H1 (cell line): ENCODE measurements at regions not wholly inside any gene's neighbourhood (a gene's known extent, or its start where the extent isn't known, plus 50 kb on each side); places are given as distances from the start of the nearest gene placed in this dataset.

Experiments used
- ASH2L ChIP-seq: fragments of 200-600, 300-600 bp; sonication (generic); IDR thresholded peaks from one replicate; pipeline ENCODE4 v1.7.1; 2017; ENCODE audit warnings: low read length
- BRCA1 ChIP-seq: IDR thresholded peaks from 2 replicates; pipeline ENCODE4 v1.6.1; 2012; ENCODE audit warnings: low read depth, low read length, improper control_type of control experiment
- CHD2 ChIP-seq: IDR thresholded peaks from 2 replicates; pipeline ENCODE4 v1.6.1; 2012; ENCODE audit warnings: low read length, improper control_type of control experiment
- JUN ChIP-seq: IDR thresholded peaks from 2 replicates; pipeline ENCODE4 v1.6.1; 2011; ENCODE audit warnings: low read depth, mild to moderate bottlenecking, improper control_type of control experiment, low read length
- NANOG ChIP-seq: IDR thresholded peaks from 2 replicates; pipeline ENCODE4 v1.6.1; 2011; ENCODE audit warnings: low read length, low read depth, mild to moderate bottlenecking, inconsistent platforms; ENCODE audit not compliant: insufficient read depth, poor library complexity, severe bottlenecking
- SP2 ChIP-seq: IDR thresholded peaks from 2 replicates; pipeline ENCODE4 v1.6.1; 2012; ENCODE audit warnings: mild to moderate bottlenecking, low read length, inconsistent platforms

- TF ChIP-seq BRCA1 (no peak), JUN (no peak), ASH2L (no peak), NANOG (no peak), SP2 (no peak), CHD2 (no peak)
Observed at GRCh38 chr6:165081944-165082532, 227.4 kb downstream of the C6orf118 start (continued).
